ENCODE measurements at regions not wholly inside any gene's neighbourhood (a gene's known extent, or its start where the extent isn't known, plus 50 kb on each side); places are given as distances from the start of the nearest gene placed in this dataset.

GRCh38 chr5:109950634-109951033, 260.9 kb downstream of the MAN2A1 start:
- no peak for TF ChIP-seq FOS (IDR thresholded peaks at IDR 0.05; ENCODE audit: low read depth, low read length)
- TF ChIP-seq CTCF (conservative IDR thresholded peaks at IDR 0.05; ENCODE audit: low read depth, low read length), result no peak
- TF ChIP-seq CEBPB (IDR thresholded peaks at IDR 0.05; ENCODE audit: low read depth, low read length), result no peak
- TF ChIP-seq RFX5 (IDR thresholded peaks at IDR 0.05; ENCODE audit: low read depth, low read length), result no peak
- TF ChIP-seq MXI1 (IDR thresholded peaks at IDR 0.05; ENCODE audit: borderline replicate concordance, low read depth, low read length), result no peak
- no peak for TF ChIP-seq POLR2A (IDR thresholded peaks at IDR 0.05; ENCODE audit: low read depth, low read length)

All from IMR-90 (cell line).